ENCODE measurements at regions not wholly inside any gene's neighbourhood (a gene's known extent, or its start where the extent isn't known, plus 50 kb on each side); places are given as distances from the start of the nearest gene placed in this dataset.

GRCh38 chr6:23096876-23097275, 527.5 kb downstream of the HDGFL1 start:
- H3K27ac ChIP-seq (ENCODE audit: insufficient read length, low read depth, low read length): no peak overlapping the region
- Mint-ChIP-seq H3K36me3 (ENCODE audit: insufficient read depth in 1 of 3, low read depth in 3 of 3) (peaks cover 6 to 22% (median 8%) of the 10 kb centered on the region in 3 experiments), H3K4me3 (no peak overlapping the region), H3K9me3 (peaks cover 19 to 31% of the 10 kb centered on the region in 2 experiments), H3K4me1 (no peaks in the 10 kb centered on the region), H3K27me3 (ENCODE audit: low read depth) (no peaks in the 10 kb centered on the region; the same call in 1 of the 2 replicates), H3K27ac (no peak overlapping the region)
- H3K56ac ChIP-seq (ENCODE audit: insufficient read length, low read depth, low read length): no peak overlapping the region
- no peak overlapping the region for H2BK20ac ChIP-seq (ENCODE audit: low read depth, low read length, poor library complexity, severe bottlenecking)
- no peak overlapping the region for H2BK120ac ChIP-seq (ENCODE audit: low read depth, low read length, poor library complexity, severe bottlenecking)
- H2BK15ac ChIP-seq (ENCODE audit: low read depth, low read length): no peak overlapping the region
- no peaks in the 10 kb centered on the region for H3K27me3 ChIP-seq (ENCODE audit: insufficient read depth, low read length)
- TF ChIP-seq CTCF (conservative IDR thresholded peaks at IDR 0.05): no peak
- no peak overlapping the region for H2BK5ac ChIP-seq (ENCODE audit: insufficient read length, low read length)
- no peak overlapping the region for H2AK5ac ChIP-seq (ENCODE audit: insufficient read length, low read length)
- H3K79me2 ChIP-seq (ENCODE audit: insufficient read depth, low read length): no peaks in the 10 kb centered on the region
- no CpG with 5 or more reads among the region's 1 CpG for WGBS (ENCODE audit: extremely low coverage, insufficient read length, low lambda C conversion rate)
- H3K79me1 ChIP-seq (ENCODE audit: insufficient read depth, low read depth, low read length, poor library complexity, severe bottlenecking): no peaks in the 10 kb centered on the region
- H2BK12ac ChIP-seq (ENCODE audit: insufficient read length, low read depth, low read length): no peak overlapping the region
- no peak overlapping the region for H2AFZ ChIP-seq (ENCODE audit: low read length)
- H3K23ac ChIP-seq (ENCODE audit: insufficient read length, low read depth, low read length): no peak overlapping the region
- no peak overlapping the region for H4K5ac ChIP-seq (ENCODE audit: insufficient read length, low read depth, low read length)
- H3K4me1 ChIP-seq (ENCODE audit: insufficient read depth, low read length): no peaks in the 10 kb centered on the region
- no peak overlapping the region for H4K91ac ChIP-seq (ENCODE audit: insufficient read length, low read depth, low read length)
- no peak overlapping the region for H4K8ac ChIP-seq (replicated peaks; ENCODE audit: insufficient read length, low read depth, low read length)
- no peak overlapping the region for H3T11ph ChIP-seq (ENCODE audit: low read length)
- H3K14ac ChIP-seq (ENCODE audit: insufficient read depth, low read length): no peak overlapping the region
- no peaks in the 10 kb centered on the region for H3K23me2 ChIP-seq (ENCODE audit: insufficient read length, low read depth, low read length, poor library complexity, severe bottlenecking)
- no peaks in the 10 kb centered on the region for H3K9me3 ChIP-seq (ENCODE audit: control insufficient read depth, low read depth, low read length)
- no peak overlapping the region for H3K4me2 ChIP-seq (ENCODE audit: insufficient read depth, insufficient read length, low read length)
- no peak overlapping the region for H3K4ac ChIP-seq (ENCODE audit: low read depth, low read length)
- H4K20me1 ChIP-seq (ENCODE audit: control insufficient read depth, insufficient read depth, insufficient read length): no peaks in the 10 kb centered on the region
- H3K18ac ChIP-seq (ENCODE audit: insufficient read length, low read depth, low read length): no peak overlapping the region
- DNase-seq: no peak
- H3K9ac ChIP-seq (ENCODE audit: extremely low read depth, insufficient read length, low read length): no peak overlapping the region
